Raji (cell line): ENCODE measurements at regions not wholly inside any gene's neighbourhood (a gene's known extent, or its start where the extent isn't known, plus 50 kb on each side); places are given as distances from the start of the nearest gene placed in this dataset.

Experiments
- POLR2A ChIP-seq: IDR thresholded peaks from 2 replicates; pipeline ENCODE4 v1.6.1; 2011; ENCODE audit warnings: low read depth, low read length, control low read depth; ENCODE audit not compliant: insufficient read depth

DNA sequence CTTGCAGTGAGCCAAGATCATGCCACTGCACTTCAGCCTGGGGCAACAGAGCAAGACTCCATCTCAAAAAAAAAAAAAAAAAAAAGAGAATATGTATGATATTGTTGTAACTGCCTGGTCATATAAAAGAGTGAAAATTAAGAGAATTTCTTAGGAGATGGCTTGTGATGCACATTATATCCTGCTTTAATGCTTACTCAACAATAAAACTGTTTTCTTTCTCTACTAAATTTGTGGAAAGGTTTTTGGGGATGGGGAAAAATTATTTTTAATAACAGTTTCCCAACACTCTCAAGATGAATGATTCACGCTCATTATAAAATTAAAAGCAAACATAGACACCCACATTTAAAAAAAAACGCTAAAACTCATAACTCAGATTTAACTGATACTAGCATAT is 1163.0 kb downstream of the SI start:
- TF ChIP-seq POLR2A, result no peak

DNA sequence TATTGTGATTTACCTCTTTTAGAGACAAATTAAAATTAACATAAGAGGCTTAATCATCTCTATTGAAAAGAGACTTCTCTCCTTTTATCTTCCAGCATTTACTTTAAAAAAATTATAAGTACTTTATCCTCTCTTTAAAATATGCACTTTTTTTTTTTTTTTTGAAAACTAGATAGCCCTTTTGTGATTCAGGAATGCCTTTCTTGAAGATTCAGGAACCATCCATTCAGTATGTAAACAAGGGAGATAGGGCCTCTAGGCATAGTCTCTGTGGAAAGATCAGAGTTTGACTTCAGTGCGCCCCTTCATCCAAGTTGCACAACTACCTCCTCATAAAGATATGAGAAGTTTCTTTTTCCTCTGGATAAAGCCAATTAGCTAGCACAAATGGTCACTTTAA is 1163.7 kb downstream of the SI start:
- no peak for TF ChIP-seq POLR2A

DNA sequence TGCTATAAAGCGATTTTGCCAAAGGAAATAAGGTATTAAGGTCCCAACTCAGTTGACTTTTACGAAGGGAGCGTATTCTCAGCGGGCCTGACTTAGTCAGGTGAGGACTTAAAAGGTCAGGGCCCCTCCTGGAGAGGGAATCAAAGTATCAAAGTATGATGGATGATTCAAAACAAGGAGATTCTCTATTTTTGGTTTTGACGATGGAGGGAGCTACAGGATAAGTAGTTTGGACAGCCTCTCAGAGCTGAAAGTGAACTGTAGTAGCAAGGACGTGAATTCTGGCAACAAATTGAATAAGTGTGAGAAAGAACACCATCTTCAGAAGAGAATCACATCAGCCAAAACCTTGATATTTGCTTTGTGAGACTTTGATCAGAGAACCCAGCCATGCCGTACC is 1186.5 kb downstream of the SI start:
- no peak for TF ChIP-seq POLR2A

DNA sequence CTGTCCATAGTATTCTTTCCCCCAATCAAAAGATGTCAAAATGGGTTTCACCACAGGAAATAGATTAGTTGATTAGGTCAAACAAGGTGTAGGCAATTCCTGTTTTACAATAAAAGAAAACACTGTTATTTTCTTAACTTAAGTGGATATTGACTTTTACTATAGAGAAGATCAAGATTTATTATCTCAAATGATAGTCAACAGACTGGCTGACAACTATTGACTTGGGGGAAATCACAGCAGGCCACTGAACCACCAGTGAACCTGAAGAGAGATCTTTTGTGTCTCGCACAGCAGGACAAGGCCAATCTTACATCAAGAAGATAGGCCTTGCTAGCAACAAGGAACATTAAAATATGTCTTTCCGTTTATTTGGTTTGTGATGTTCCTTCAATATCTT is 1187.6 kb downstream of the SI start:
- no peak for TF ChIP-seq POLR2A

DNA sequence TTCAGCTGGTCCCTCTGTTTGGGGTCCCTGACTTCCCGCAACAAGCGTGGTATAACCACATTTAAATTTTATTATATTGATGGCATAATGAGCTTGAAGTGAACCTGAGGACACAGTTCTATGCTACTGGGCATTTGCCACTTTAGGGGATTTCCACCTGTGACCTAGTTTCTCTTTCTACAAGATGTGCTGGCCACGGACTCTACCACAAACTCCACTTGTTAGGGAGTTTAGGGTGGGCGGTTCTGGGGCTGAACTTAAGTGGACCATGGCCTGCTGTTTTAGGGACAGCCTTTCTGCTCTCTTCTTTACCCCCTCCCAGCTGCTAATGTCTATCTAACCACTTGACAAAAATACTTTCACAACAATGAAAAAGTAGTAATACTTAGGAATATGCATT is 1199.1 kb downstream of the SI start:
- TF ChIP-seq POLR2A, result no peak

DNA sequence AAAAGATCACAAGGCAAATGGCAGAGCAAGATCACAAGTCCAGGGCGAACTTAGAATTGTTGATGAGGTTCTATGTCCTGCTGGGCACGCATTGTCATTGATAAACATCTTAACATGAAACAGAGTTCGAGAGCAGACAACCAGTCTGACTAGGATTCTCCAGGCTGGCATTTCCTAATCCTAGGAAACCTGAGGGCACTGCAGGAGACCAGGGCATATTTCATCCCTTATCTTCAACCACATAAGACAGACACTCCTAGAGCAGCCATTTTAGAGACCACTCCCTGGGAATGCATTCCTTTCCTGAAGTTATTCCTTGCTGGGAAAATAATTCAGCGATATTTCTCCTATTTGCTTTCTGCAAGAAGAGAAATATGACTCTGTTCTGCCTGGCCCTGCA is 1199.9 kb downstream of the SI start:
- no peak for TF ChIP-seq POLR2A

DNA sequence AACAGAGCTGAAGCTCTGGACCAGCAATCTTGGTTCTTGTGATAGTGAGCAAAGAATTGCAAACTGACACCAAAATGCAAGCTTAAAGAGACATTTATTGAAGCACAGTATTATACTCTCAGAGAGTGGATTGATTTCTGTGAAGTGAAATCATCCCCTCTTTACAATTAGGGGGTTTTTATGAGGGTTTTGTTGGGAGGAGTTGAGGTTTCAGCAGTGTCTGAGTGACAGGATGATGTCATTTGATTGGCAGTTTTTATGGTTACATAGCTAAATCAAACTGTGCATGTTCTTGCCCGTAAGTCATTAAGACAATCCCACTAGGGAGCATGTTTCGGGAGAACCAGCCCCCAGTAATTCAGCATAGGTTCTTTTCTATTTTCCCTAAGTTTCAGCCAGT is 1200.5 kb downstream of the SI start:
- TF ChIP-seq POLR2A, result no peak

DNA sequence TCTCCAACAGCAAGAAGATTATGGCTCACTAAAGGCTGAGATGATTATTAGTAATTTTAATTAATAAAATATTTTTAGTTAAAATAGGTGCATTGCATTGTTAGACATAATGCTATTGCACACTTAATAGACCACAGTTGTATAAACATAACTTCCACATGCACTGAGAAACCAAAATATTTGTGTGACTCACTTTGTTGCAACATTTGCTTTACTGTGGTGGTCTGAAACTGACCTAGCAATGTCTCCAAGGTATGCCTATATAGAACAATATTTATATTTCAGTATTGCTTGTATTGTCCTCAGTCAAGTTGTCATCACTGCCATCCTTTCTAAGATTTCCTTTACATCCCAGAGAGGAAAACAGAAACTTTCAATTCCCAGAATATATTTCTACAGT is 1215.2 kb downstream of the SI start:
- TF ChIP-seq POLR2A, result no peak

DNA sequence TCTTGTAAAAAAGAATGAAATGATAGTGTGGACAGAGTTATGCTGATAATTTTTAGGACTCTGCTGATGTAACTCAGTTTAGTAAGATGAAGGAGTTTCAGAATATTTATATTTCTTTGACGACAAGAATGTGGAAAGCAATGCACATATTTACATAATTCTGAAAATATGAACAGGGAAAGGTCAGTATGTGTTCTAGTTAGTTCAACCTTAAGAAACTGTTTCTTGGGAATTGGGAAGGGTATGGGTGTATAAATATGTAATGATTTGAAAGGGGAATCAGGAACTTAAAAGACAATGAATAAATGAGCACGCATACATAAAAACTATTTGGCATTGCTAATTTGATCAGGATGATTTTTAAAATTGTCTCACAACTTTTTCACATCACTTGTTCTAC is 1226.1 kb downstream of the SI start:
- no peak for TF ChIP-seq POLR2A

DNA sequence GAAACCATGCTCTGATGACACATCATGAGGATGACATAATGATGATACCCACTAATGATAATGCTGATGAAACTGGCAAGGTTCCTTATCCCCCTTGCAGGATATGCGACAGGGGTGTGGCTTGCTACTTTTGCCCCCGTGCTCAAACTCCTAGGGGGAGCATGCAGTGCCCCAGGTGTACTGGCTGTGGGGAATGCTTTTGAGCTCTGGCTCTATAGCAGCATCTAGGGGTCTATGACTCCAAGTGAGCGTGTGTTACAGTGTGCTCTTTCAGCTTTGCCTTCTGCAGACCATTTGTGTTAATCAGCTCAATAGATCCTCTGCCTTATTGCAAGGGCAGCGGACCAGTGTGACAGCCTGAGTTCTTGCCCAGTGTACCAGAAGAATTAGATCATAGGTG is 1239.5 kb downstream of the SI start:
- TF ChIP-seq POLR2A, result no peak

DNA sequence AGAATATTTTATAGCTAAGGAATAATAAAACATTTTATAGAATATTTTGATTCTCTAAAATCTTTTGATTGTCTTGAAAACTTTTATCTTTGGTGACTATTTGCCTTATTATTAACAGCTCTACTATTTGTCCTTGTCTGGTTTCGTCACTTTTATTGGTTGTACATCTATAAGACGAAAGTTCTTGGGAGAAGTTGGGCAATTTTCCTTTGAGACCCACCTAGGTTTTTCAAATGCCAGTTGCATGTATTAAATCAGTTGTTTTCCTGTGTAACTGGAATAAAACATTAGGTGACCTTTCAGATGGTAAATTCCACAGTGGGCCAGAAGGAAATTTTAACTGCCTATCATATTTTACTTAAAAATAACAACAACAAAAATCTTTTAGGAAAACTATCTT is 1245.7 kb downstream of the SI start:
- TF ChIP-seq POLR2A, result no peak

DNA sequence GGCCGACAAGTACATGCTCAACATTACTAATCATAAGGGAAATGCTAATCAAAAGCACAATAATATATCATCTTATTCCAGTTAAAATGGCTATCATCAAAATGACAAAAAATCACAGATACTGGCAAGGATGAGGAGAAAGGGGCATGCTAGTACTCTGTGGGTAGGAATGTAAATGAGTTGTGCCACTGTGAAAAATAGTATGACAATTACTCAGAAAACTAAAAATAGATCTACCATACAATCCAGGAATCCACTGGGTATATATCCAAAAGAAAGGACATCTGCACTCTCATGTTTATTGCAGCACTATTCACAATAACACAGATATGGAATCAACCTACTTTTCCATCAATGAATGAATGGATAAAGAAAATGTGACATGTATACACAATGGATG is 1256.5 kb downstream of the SI start:
- no peak for TF ChIP-seq POLR2A

DNA sequence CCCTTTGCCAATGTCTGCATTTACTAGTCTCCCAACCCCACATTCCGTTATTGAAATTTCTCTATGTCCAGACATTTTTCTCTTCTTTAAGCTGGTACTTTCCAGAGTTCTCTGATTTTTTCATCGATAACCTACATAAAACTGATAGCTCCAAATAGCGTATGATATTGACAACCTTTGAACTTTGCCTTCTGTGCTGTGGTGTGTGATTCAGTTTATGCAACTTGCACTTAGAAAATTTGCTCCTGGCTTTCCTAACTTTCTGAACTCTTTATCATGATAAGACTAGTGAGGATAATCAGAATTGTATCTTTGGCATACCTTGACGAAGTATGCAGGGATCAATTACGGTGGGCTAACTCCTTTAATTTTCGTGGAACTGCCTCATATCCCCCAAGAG is 1261.3 kb downstream of the SI start:
- no peak for TF ChIP-seq POLR2A

DNA sequence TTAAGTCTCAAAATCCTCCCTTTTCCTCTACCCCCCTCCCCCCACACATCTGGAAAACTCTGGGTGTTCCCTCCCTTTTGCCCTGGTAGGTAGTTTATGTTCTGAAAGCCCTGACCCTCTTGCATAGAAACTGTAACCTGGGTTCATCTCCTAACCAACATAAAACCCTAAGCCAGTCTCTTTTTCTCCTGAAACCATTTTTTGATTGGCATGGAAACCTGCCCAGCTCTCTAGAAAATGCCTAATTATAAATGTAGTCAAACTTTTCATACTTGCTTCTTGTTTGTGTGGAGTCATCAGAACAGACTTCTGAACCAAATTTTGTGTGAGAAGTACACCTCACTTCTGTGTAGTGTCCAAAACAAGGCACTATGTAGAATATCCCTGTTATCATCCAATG is 1264.4 kb downstream of the SI start:
- TF ChIP-seq POLR2A, result no peak

DNA sequence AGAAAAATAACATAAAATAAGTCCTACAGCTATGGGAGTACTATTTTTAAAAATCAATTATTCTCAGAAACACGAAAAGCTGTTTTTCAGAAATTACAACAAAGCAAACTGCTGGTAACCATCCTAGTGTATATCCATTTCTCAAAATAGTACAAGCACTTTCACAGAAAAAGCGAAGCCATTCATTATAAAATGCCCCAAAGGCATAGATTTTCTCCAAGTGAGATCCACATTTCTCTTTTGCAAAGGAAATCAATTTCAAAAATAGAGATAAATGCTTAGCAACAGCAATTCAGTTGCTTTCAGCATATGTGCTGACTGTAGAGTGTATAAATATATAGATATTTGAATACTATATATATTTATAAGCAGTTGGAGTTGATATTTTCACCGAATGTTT is 1266.3 kb downstream of the SI start:
- TF ChIP-seq POLR2A, result no peak

DNA sequence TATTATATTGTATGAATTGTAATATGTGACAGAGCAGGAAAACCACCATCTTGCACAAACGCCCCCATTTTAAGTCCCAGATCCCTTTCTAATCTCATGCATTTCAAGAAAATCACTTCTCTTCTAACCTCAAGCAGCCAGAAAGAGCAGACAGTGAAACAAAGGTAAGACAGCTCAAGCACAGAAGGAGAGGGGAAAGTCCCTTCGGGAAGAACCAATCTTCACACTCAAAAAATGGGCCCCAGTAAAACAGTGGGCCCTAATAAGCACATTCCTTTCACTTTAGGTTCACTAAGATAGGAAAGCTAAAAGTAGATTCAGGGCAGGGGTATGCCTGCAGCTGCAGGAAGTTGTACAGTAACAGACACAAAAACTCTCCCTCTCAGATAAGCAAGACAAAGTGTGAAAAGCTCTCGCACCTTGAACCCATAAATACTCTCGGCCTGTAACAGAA is 1268.7 kb downstream of the SI start:
- TF ChIP-seq POLR2A, result no peak

DNA sequence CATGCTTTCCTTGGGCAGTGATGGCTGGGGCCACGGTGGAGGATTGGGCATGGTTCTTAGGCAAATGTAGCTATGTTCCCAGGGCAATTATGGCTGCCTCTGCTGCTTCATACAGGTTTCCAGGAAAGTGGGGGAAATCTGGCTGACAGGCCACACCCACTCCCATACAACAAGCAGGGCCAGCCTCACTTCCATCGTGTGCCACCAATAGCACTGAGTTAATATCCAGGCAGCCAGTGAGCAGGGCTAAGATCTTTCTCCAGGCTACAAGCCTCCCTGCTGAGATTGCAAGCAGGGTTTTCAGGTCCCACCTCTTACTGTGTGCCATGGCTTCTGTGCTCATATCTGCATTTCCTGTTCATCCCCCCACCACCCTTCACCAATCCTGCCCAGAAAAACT is 1291.9 kb downstream of the SI start:
- TF ChIP-seq POLR2A, result no peak

DNA sequence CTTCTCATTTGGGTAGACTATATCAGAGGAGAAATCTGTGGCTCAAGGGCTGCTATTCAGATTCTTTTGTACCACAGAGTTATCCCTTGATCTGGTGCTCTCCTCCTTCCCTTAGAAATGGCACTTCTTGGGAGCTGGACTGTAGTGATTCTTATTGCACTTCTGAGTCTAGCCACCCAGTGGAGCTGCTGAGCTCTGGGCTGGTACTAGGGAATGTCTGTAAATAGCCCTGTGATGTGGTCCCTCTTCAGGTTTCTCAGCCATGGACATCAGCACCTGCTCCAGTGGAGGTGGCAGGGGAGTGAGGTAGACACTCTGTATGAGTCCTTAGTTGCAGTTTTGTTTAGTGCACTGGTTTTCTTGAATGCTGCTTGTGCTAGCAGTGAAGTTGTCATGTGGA is 1292.6 kb downstream of the SI start:
- TF ChIP-seq POLR2A, result no peak
